VCaP (cell line): ENCODE measurements at regions not wholly inside any gene's neighbourhood (a gene's known extent, or its start where the extent isn't known, plus 50 kb on each side); places are given as distances from the start of the nearest gene placed in this dataset.

Experiments used
- H3K27ac ChIP-seq: fragments of 450-650 bp; 2 replicates; pipeline ENCODE4 v1.5.1; 2017
- CTCF ChIP-seq: fragments of 450-650 bp; conservative IDR thresholded peaks from 2 replicates; pipeline ENCODE4 v1.5.1; 2017; ENCODE audit warnings: mild to moderate bottlenecking, moderate library complexity

- TF ChIP-seq CTCF = no peak
- H3K27ac ChIP-seq = no peak overlapping the region
Measured at GRCh38 chr6:14690120-14691056, 555.5 kb upstream of the JARID2 start.

DNA sequence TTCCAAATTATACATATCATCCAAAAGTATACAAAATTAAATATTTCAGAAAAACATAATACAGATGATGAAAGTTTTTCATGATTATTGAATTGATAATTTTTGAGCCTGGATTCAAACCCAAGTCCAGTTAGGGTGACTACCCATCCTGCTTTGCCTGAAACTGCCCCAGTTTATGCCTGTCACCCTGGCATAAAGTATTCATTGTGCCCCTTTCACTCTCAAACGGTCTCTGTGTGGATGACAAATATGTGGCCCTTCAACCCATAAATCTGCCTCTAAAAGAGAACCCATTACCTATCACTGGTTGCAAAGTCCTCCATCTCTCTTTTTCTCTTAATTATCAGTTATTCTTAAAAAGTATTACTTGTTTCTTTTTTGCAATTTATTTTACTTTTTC lies 553.7 kb upstream of the JARID2 start:
- no peak for TF ChIP-seq CTCF
- no peak overlapping the region for H3K27ac ChIP-seq

- H3K27ac ChIP-seq = no peak overlapping the region
- TF ChIP-seq CTCF = no peak
Measured at GRCh38 chr6:14693301-14694192, 552.3 kb upstream of the JARID2 start.

- TF ChIP-seq CTCF = no peak
- H3K27ac ChIP-seq = no peak overlapping the region
Measured at GRCh38 chr6:14694308-14694707, 551.6 kb upstream of the JARID2 start.

GRCh38 chr6:14695579-14695978 lies 550.3 kb upstream of the JARID2 start:
- TF ChIP-seq CTCF = no peak
- no peak overlapping the region for H3K27ac ChIP-seq

DNA sequence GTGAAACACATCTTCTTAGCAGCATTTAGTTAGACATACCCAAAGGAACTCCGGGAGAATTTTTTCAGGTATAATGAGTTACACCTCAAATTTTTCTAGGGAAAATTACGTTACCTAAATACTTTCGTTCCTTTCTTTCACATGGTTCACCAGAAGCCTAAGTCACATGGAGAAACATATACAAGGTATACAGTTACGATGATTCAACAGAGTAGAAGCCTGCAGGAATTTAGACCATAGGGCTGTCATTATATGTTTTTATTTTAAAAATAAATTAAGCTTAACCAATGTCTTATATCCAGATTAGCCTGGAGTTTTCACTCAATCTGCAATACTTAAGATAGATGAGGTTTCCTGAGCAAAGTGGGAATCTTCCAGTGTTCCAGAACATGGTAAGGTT lies 549.5 kb upstream of the JARID2 start:
- no peak for TF ChIP-seq CTCF
- no peak overlapping the region for H3K27ac ChIP-seq

DNA sequence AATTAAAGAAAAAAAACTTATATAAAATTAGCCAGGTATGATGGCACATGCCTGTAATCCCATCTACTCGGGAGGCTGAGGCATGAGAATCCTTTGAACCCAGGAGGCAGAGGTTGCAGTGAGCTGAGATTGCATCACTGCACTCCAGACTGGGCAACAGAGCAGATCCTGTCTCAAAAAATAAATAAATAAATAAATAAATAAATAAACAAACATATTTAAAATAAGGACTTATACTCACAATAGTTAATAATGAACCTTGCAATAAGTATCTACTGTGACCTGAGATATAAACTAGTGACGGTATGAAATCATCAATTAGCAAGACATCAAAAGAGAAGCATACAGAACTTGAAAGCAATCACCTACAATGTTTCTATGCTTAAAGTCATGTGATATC lies 548.4 kb upstream of the JARID2 start:
- TF ChIP-seq CTCF = no peak

More for the DNA sequence above, 548.4 kb upstream of the JARID2 start:
- H3K27ac ChIP-seq = no peak overlapping the region
